Motor neuron (in vitro differentiated cells): ENCODE measurements at regions not wholly inside any gene's neighbourhood (a gene's known extent, or its start where the extent isn't known, plus 50 kb on each side); places are given as distances from the start of the nearest gene placed in this dataset.

Experiments
- ATAC-seq, 8 experiments: fragments of 200-7000 bp; cut with Tn5 transposase; replicated peaks in 6 of 8; 2 replicates each; pipeline ENCODE4 v1.8.0; 2021; ENCODE audit warnings: mild to moderate bottlenecking in 8 of 8, moderate library complexity in 8 of 8
- H3K27ac ChIP-seq, 2 donors: fragments of 250-450 bp; sonication (Bioruptor Pico); 2 replicates each; pipeline ENCODE4 v1.9.0; 2021; ENCODE audit warnings: antibody characterized with exemption in 2 of 2, mild to moderate bottlenecking in 2 of 2, moderate library complexity in 1 of 2
- H3K4me1 ChIP-seq, 2 donors: fragments of 250-450 bp; sonication (Bioruptor Pico); replicated peaks in 1 of 2; 2 replicates each; pipeline ENCODE4 v1.6.1; 2021; ENCODE audit warnings: antibody characterized with exemption in 2 of 2, mild to moderate bottlenecking in 2 of 2, moderate library complexity in 1 of 2
- H3K4me3 ChIP-seq, 5 donors: fragments of 250-450 bp; sonication (Bioruptor Pico); 2 replicates each; pipeline ENCODE4 v1.9.0; 2021; ENCODE audit warnings: antibody characterized with exemption in 5 of 5, mild to moderate bottlenecking in 5 of 5, moderate library complexity in 4 of 5
- WGBS, 10 experiments: fragments of 450-650 bp; shearing (Covaris generic); methylation state at CpG; one replicate each; pipeline ENCODE4 v1.0.0; 2022; 5-methylcytosine and 5-hydroxymethylcytosine counted together
- in situ Hi-C, 9 experiments: fragments of 400-800 bp; cut with MboI; loops; one replicate each; pipeline ENCODE4 v1.15.0; 2021; ENCODE audit warnings: low sequenced_read_pairs in 9 of 9, low pct_unique_long_range_greater_than_20kb in 2 of 9; ENCODE audit not compliant: unreplicated experiment in 9 of 9

GRCh38 chr13:99041788-99042187 lies 63.9 kb upstream of the DOCK9 start:
- Histone ChIP-seq H3K4me3 (no peak overlapping the region), H3K4me1 (no peaks in the 10 kb centered on the region), H3K27ac (no peak overlapping the region)
- in situ Hi-C loops: loop anchor here in 1 of 9 experiments (25.0 kb wide), 1 partner anchor 179 kb away; no protein-coding TSS in a partner anchor
- ATAC-seq: no peak
- 90 to 100% (median 97%) methylated on average over 2 to 5 of the region's 5 CpGs; no CpG with 5 or more reads in 6 of the 10 experiments for WGBS, 10 experiments

GRCh38 chr13:99042521-99043250 lies 64.8 kb upstream of the DOCK9 start:
- Histone ChIP-seq H3K4me3 (no peak overlapping the region), H3K27ac (no peak overlapping the region), H3K4me1 (no peaks in the 10 kb centered on the region)
- ATAC-seq: peak in 1 of 8 experiments; percentile 28
- in situ Hi-C loops: loop anchor here in 1 of 9 experiments (25.0 kb wide), 1 partner anchor 180 kb away; no protein-coding TSS in a partner anchor
- 60 to 94% (median 78%) methylated on average over 1 to 3 of the region's 4 CpGs; no CpG with 5 or more reads in 3 of the 10 experiments for WGBS, 10 experiments

- 60 to 100% (median 94%) methylated on average over 1 to 4 of the region's 4 CpGs; no CpG with 5 or more reads in 1 of the 10 experiments for WGBS, 10 experiments
- H3K27ac ChIP-seq: no peak overlapping the region
- no peaks in the 10 kb centered on the region for H3K4me1 ChIP-seq
- in situ Hi-C loops: loop anchor here in 1 of 9 experiments (25.0 kb wide), 1 partner anchor 182 kb away; no protein-coding TSS in a partner anchor
- H3K4me3 ChIP-seq: no peak overlapping the region
- ATAC-seq: peak in 4 of 8 experiments; percentile 45 to 89 (median 70)
Observed at GRCh38 chr13:99043831-99044231, 66.0 kb upstream of the DOCK9 start.

GRCh38 chr13:99044764-99045163 lies 66.9 kb upstream of the DOCK9 start:
- in situ Hi-C loops: loop anchor here in 1 of 9 experiments (25.0 kb wide), 1 partner anchor 182 kb away; no protein-coding TSS in a partner anchor
- Histone ChIP-seq H3K27ac (no peak overlapping the region), H3K4me3 (no peak overlapping the region), H3K4me1 (no peaks in the 10 kb centered on the region)
- WGBS, 10 experiments: 44 to 100% (median 70%) methylated on average over 1 to 3 of the region's 4 CpGs; no CpG with 5 or more reads in 1 of the 10 experiments
- no peak for ATAC-seq

GRCh38 chr13:99045396-99045795 lies 67.5 kb upstream of the DOCK9 start:
- in situ Hi-C loops: loop anchor here in 1 of 9 experiments (25.0 kb wide), 1 partner anchor 183 kb away; no protein-coding TSS in a partner anchor
- no peak overlapping the region for H3K27ac ChIP-seq
- H3K4me3 ChIP-seq: no peak overlapping the region
- no peak for ATAC-seq
- 14 to 86% (median 59%) methylated on average over 1 of the region's 1 CpG; no CpG with 5 or more reads in 2 of the 10 experiments for WGBS, 10 experiments
- no peaks in the 10 kb centered on the region for H3K4me1 ChIP-seq

- Histone ChIP-seq H3K4me3 (no peak overlapping the region), H3K4me1 (no peaks in the 10 kb centered on the region), H3K27ac (no peak overlapping the region)
- in situ Hi-C loops: loop anchor here in 1 of 9 experiments (25.0 kb wide), 1 partner anchor 185 kb away; no protein-coding TSS in a partner anchor
- ATAC-seq: no peak
- 13 to 100% (median 57%) methylated on average over 1 to 4 of the region's 4 CpGs; no CpG with 5 or more reads in 1 of the 10 experiments for WGBS, 10 experiments
Observed at GRCh38 chr13:99046851-99047250, 69.0 kb upstream of the DOCK9 start.

GRCh38 chr13:99050983-99051488 lies 73.2 kb upstream of the DOCK9 start:
- WGBS, 10 experiments: 68 to 100% (median 92%) methylated on average over 2 to 5 of the region's 7 CpGs; no CpG with 5 or more reads in 3 of the 10 experiments
- in situ Hi-C loops: loop anchor here in 1 of 9 experiments (25.0 kb wide), 1 partner anchor 111 kb away; no protein-coding TSS in a partner anchor
- no peak for ATAC-seq
- H3K27ac ChIP-seq: no peak overlapping the region
- H3K4me1 ChIP-seq: no peaks in the 10 kb centered on the region
- H3K4me3 ChIP-seq: no peak overlapping the region

- in situ Hi-C loops: loop anchor here in 1 of 9 experiments (25.0 kb wide), 1 partner anchor 110 kb away; no protein-coding TSS in a partner anchor
- no peaks in the 10 kb centered on the region for H3K4me1 ChIP-seq
Observed at GRCh38 chr13:99051768-99052455, 74.0 kb upstream of the DOCK9 start.

GRCh38 chr13:99053636-99054233 lies 75.9 kb upstream of the DOCK9 start:
- H3K4me1 ChIP-seq: no peaks in the 10 kb centered on the region
- in situ Hi-C loops: loop anchor here in 1 of 9 experiments (25.0 kb wide), 1 partner anchor 109 kb away; no protein-coding TSS in a partner anchor
- H3K4me3 ChIP-seq: no peak overlapping the region
- no peak overlapping the region for H3K27ac ChIP-seq
- 20 to 100% (median 90%) methylated on average over 1 to 4 of the region's 5 CpGs; no CpG with 5 or more reads in 1 of the 10 experiments for WGBS, 10 experiments
- no peak for ATAC-seq

More at GRCh38 chr13:99051768-99052455, 74.0 kb upstream of the DOCK9 start:
- Histone ChIP-seq H3K4me3 (no peak overlapping the region), H3K27ac (no peak overlapping the region)
- ATAC-seq: no peak
- 0 to 100% (median 61%) methylated on average over 1 to 2 of the region's 2 CpGs; no CpG with 5 or more reads in 2 of the 10 experiments for WGBS, 10 experiments

- no peak for ATAC-seq
- 74 to 93% (median 89%) methylated on average over 2 to 9 of the region's 10 CpGs; no CpG with 5 or more reads in 1 of the 10 experiments for WGBS, 10 experiments
- Histone ChIP-seq H3K4me1 (no peaks in the 10 kb centered on the region), H3K4me3 (no peak overlapping the region), H3K27ac (no peak overlapping the region)
- in situ Hi-C loops: loop anchor here in 1 of 9 experiments (25.0 kb wide), 1 partner anchor 107 kb away; no protein-coding TSS in a partner anchor
Observed at GRCh38 chr13:99055281-99055680, 77.4 kb upstream of the DOCK9 start.

- Histone ChIP-seq H3K4me1 (no peaks in the 10 kb centered on the region), H3K4me3 (no peak overlapping the region), H3K27ac (no peak overlapping the region)
- in situ Hi-C loops: loop anchor here in 1 of 9 experiments (25.0 kb wide), 1 partner anchor 107 kb away; no protein-coding TSS in a partner anchor
- WGBS, 10 experiments: 38 to 100% (median 65%) methylated on average over 1 of the region's 1 CpG; no CpG with 5 or more reads in 6 of the 10 experiments
- no peak for ATAC-seq
Observed at GRCh38 chr13:99055735-99056134, 77.9 kb upstream of the DOCK9 start.

- no peak overlapping the region for H3K4me3 ChIP-seq
- 65 to 100% (median 90%) methylated on average over 1 to 4 of the region's 7 CpGs; no CpG with 5 or more reads in 3 of the 10 experiments for WGBS, 10 experiments
- no peak overlapping the region for H3K27ac ChIP-seq
- no peaks in the 10 kb centered on the region for H3K4me1 ChIP-seq
- in situ Hi-C loops: loop anchor here in 1 of 9 experiments (25.0 kb wide), 1 partner anchor 106 kb away; no protein-coding TSS in a partner anchor
- no peak for ATAC-seq
Observed at GRCh38 chr13:99056381-99057014, 78.6 kb upstream of the DOCK9 start.
